Central memory CD8-positive, alpha-beta T cell (primary cell): ENCODE measurements at regions not wholly inside any gene's neighbourhood (a gene's known extent, or its start where the extent isn't known, plus 50 kb on each side); places are given as distances from the start of the nearest gene placed in this dataset.

Experiments
- ATAC-seq: fragments of 150-1000 bp; cut with Tn5 transposase; replicated peaks from 2 replicates; pipeline ENCODE4 v1.10.0; 2022; ENCODE audit warnings: mild to moderate bottlenecking, moderate FRiP score, moderate number of reproducible peaks; ENCODE audit not compliant: poor library complexity, severe bottlenecking; ENCODE audit errors: extremely low read depth
- DNase-seq, 2 donors: peaks; one replicate each; pipeline ENCODE4 v3.0.0; 2021; ENCODE audit warnings: low spot score in 2 of 2
- H3K27ac Mint-ChIP-seq: one replicate; pipeline ENCODE4 v1.8.0; 2022; ENCODE audit warnings: low read depth, mild to moderate bottlenecking, moderate library complexity, mixed read lengths
- H3K27me3 Mint-ChIP-seq: one replicate; pipeline ENCODE4 v1.8.0; 2022; ENCODE audit warnings: mixed read lengths
- H3K36me3 Mint-ChIP-seq: one replicate; pipeline ENCODE4 v1.8.0; 2022; ENCODE audit warnings: mild to moderate bottlenecking, moderate library complexity, mixed read lengths; ENCODE audit not compliant: insufficient read depth
- H3K4me1 Mint-ChIP-seq: one replicate; pipeline ENCODE4 v1.8.0; 2022; ENCODE audit warnings: mixed read lengths
- H3K4me3 Mint-ChIP-seq: one replicate; pipeline ENCODE4 v1.8.0; 2022; ENCODE audit warnings: mild to moderate bottlenecking, moderate library complexity, mixed read lengths
- H3K9me3 Mint-ChIP-seq: one replicate; pipeline ENCODE4 v1.8.0; 2022; ENCODE audit warnings: mixed read lengths

DNA sequence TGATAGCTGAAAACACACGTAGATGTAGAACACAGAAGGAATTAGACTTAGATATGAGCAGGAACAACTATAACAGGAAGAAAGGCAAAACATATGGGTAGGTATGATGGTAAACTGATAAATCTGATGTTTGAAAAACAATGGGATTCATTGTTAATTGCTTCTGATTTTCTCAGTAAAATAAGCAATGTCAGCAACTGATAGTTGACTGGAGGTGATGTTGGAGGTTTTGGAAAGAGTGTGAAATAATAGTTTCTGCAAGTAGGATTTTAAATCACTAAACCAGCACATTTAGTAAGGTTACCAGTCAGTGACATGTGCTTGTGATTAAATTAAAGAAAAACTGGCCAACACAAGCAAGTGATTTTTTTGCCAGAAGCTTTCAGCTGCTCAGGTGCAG, 123.0 kb upstream of the CPNE8 start:
- DNase-seq = no peak
- H3K27ac Mint-ChIP-seq = no peak overlapping the region
- no peak overlapping the region for H3K4me3 Mint-ChIP-seq
- H3K36me3 Mint-ChIP-seq = no peaks in the 10 kb centered on the region
- H3K4me1 Mint-ChIP-seq = no peaks in the 10 kb centered on the region
- H3K9me3 Mint-ChIP-seq = peaks cover 3% of the 10 kb centered on the region
- no peaks in the 10 kb centered on the region for H3K27me3 Mint-ChIP-seq
- ATAC-seq = no peak

GRCh38 chr12:39012870-39013269, 107.5 kb upstream of the CPNE8 start:
- Mint-ChIP-seq H3K4me3 (no peak overlapping the region), H3K4me1 (no peaks in the 10 kb centered on the region), H3K27ac (no peak overlapping the region), H3K9me3 (no peaks in the 10 kb centered on the region), H3K27me3 (no peaks in the 10 kb centered on the region), H3K36me3 (no peaks in the 10 kb centered on the region)
- ATAC-seq (no peak), DNase-seq (no peak)

- Mint-ChIP-seq H3K36me3 (no peaks in the 10 kb centered on the region), H3K9me3 (no peaks in the 10 kb centered on the region), H3K4me3 (no peak overlapping the region), H3K27ac (no peak overlapping the region), H3K4me1 (no peaks in the 10 kb centered on the region), H3K27me3 (no peaks in the 10 kb centered on the region)
- no peak for DNase-seq
- no peak for ATAC-seq
These were observed 105.8 kb upstream of the CPNE8 start for GRCh38 chr12:39011166-39011565.

GRCh38 chr12:39010406-39010805, 105.0 kb upstream of the CPNE8 start:
- H3K9me3 Mint-ChIP-seq = no peaks in the 10 kb centered on the region
- H3K36me3 Mint-ChIP-seq = no peaks in the 10 kb centered on the region
- no peak overlapping the region for H3K27ac Mint-ChIP-seq
- DNase-seq (no peak), ATAC-seq (no peak)
- no peak overlapping the region for H3K4me3 Mint-ChIP-seq
- H3K27me3 Mint-ChIP-seq = no peaks in the 10 kb centered on the region
- no peaks in the 10 kb centered on the region for H3K4me1 Mint-ChIP-seq

GRCh38 chr12:39007619-39008018, 102.2 kb upstream of the CPNE8 start:
- no peak for DNase-seq
- Mint-ChIP-seq H3K9me3 (no peaks in the 10 kb centered on the region), H3K4me3 (no peak overlapping the region), H3K36me3 (no peaks in the 10 kb centered on the region), H3K4me1 (no peaks in the 10 kb centered on the region), H3K27me3 (no peaks in the 10 kb centered on the region), H3K27ac (no peak overlapping the region)
- ATAC-seq = no peak

GRCh38 chr12:39006286-39006685, 100.9 kb upstream of the CPNE8 start:
- no peak overlapping the region for H3K27ac Mint-ChIP-seq
- H3K4me3 Mint-ChIP-seq = no peak overlapping the region
- ATAC-seq = no peak
- no peaks in the 10 kb centered on the region for H3K9me3 Mint-ChIP-seq
- H3K27me3 Mint-ChIP-seq = no peaks in the 10 kb centered on the region
- DNase-seq = no peak
- H3K4me1 Mint-ChIP-seq = no peaks in the 10 kb centered on the region
- no peaks in the 10 kb centered on the region for H3K36me3 Mint-ChIP-seq

DNA sequence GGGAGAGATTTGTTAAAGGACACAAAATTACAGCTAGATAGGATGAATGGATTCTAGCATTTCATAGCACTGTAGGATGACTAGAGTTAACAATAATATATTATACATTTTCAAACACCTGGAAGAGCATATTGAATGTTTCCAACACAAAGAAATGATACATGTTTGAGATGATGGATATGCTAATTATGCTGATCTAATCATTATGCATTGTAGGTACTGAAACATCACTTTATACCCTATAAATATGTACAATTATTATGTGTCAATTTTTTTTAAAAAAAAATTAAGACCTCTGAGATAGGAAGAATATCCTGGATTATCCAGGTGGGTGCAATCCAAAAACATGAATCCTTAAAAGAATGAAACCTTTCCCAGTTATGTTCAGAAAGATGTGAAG, 100.3 kb upstream of the CPNE8 start:
- Mint-ChIP-seq H3K9me3 (no peaks in the 10 kb centered on the region), H3K4me1 (no peaks in the 10 kb centered on the region), H3K36me3 (no peaks in the 10 kb centered on the region), H3K27me3 (no peaks in the 10 kb centered on the region), H3K27ac (no peak overlapping the region), H3K4me3 (no peak overlapping the region)
- DNase-seq = no peak
- ATAC-seq = no peak

- Mint-ChIP-seq H3K27ac (no peak overlapping the region), H3K27me3 (no peaks in the 10 kb centered on the region), H3K36me3 (no peaks in the 10 kb centered on the region), H3K4me3 (no peak overlapping the region), H3K9me3 (no peaks in the 10 kb centered on the region), H3K4me1 (no peaks in the 10 kb centered on the region)
- DNase-seq (no peak), ATAC-seq (no peak)
These were observed 98.3 kb upstream of the CPNE8 start for GRCh38 chr12:39003541-39004155.

DNA sequence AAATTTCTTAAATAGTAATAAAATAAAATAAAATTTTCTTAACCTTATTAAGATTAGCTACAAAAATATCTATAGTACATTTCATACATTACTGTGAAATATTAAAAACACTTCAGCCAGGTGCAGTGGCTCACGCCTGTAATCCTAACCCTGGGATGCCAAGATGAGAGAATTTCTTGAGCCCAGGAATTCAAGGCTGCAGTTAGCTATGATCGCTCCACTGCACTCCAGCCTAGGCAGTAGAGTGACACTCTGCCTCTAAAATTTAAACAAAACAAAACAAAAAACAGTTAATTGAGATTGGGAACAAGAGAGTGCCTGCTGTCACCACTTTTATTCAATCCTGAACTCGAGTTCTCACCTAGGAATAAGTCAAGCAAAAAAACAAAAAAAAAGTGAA, 95.0 kb upstream of the CPNE8 start:
- Mint-ChIP-seq H3K4me3 (no peak overlapping the region), H3K9me3 (no peaks in the 10 kb centered on the region), H3K36me3 (no peaks in the 10 kb centered on the region), H3K27ac (no peak overlapping the region), H3K27me3 (no peaks in the 10 kb centered on the region), H3K4me1 (no peaks in the 10 kb centered on the region)
- DNase-seq = no peak
- no peak for ATAC-seq

DNA sequence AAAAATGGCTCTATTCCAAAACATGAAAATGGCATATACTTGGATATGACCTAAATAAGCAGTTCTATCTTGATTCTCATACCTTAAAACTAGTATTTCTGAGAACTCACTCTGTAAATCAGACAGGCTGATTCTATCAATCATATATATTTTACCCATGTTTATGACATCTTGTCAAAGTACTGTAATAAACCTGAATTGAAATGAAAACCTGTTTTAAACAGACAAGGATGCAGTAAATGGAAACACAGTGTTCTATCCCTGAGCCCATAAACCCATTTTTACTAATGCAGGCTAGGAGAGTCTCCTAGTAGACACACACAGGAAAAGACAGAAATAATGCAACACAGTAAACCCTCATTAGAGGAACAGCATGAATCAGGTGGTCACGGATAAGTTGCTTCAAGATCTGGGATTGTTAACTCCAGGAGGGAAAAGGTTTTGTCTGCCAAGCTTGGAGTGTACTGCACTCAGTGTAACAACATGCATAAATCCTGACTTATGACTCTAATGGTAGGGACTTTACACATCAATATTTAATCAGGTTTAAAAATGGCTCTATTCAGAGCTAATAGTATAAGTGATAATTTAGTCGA, 93.6 kb upstream of the CPNE8 start:
- Mint-ChIP-seq H3K9me3 (no peaks in the 10 kb centered on the region), H3K27me3 (no peaks in the 10 kb centered on the region), H3K27ac (no peak overlapping the region), H3K4me1 (no peaks in the 10 kb centered on the region), H3K4me3 (no peak overlapping the region), H3K36me3 (no peaks in the 10 kb centered on the region)
- no peak for ATAC-seq
- no peak for DNase-seq

DNA sequence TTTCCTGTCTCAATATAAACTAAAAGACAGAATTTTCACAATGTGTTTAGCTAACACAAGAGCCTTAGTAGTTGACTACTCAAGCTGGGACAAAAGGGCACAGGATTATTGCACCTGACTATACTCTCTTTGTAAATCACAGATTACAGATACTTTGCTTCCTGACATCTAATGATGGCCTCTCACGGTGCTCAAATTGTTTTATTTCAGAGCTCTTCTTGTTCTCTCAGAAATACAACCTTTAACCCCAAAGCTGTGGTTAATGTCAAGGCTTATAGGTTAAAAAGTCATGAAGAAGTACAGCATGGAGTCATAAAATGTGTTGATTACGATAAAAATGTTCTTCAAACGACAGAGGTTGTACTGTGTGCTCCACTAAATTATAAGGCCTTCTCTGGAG, 89.9 kb upstream of the CPNE8 start:
- H3K9me3 Mint-ChIP-seq = no peaks in the 10 kb centered on the region
- no peaks in the 10 kb centered on the region for H3K27me3 Mint-ChIP-seq
- no peaks in the 10 kb centered on the region for H3K4me1 Mint-ChIP-seq
- no peak overlapping the region for H3K4me3 Mint-ChIP-seq
- no peak overlapping the region for H3K27ac Mint-ChIP-seq
- DNase-seq (no peak), ATAC-seq (no peak)
- H3K36me3 Mint-ChIP-seq = no peaks in the 10 kb centered on the region

DNA sequence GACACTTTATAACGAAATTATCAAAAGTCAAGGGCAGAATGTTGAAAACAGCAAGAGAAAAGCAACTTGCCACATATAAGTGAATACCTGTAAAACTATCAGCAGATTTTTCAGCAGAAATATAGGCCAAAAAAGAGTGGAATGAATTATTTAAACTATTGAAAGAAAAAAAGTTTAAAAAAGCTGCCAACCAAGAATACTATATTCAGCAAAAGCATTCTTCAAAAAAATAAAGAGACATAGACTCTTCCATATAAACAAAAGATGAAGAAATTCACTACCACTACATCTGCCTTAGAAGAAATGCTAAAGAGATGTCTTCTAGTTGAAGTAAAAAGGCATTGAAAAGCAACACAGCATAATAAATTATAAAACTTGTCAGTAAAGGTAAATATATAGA, 80.6 kb upstream of the CPNE8 start:
- H3K27me3 Mint-ChIP-seq = no peaks in the 10 kb centered on the region
- H3K9me3 Mint-ChIP-seq = peaks cover 18% of the 10 kb centered on the region
- H3K27ac Mint-ChIP-seq = no peak overlapping the region
- H3K4me3 Mint-ChIP-seq = no peak overlapping the region
- no peaks in the 10 kb centered on the region for H3K4me1 Mint-ChIP-seq
- no peak for ATAC-seq
- no peak for DNase-seq
- no peaks in the 10 kb centered on the region for H3K36me3 Mint-ChIP-seq

GRCh38 chr12:38984388-38984787, 79.0 kb upstream of the CPNE8 start:
- no peaks in the 10 kb centered on the region for H3K27me3 Mint-ChIP-seq
- DNase-seq (no peak), ATAC-seq (no peak)
- H3K4me3 Mint-ChIP-seq = no peak overlapping the region
- peaks cover 18% of the 10 kb centered on the region for H3K9me3 Mint-ChIP-seq
- no peak overlapping the region for H3K27ac Mint-ChIP-seq
- no peaks in the 10 kb centered on the region for H3K36me3 Mint-ChIP-seq
- H3K4me1 Mint-ChIP-seq = no peaks in the 10 kb centered on the region
